Lung (tissue), 11 donors: ENCODE measurements at regions not wholly inside any gene's neighbourhood (a gene's known extent, or its start where the extent isn't known, plus 50 kb on each side); places are given as distances from the start of the nearest gene placed in this dataset.

Experiments used
- ATAC-seq: fragments of 200-7000 bp; cut with Tn5 transposase; one replicate; pipeline ENCODE4 v1.9.1; 2020; ENCODE audit warnings: moderate number of reproducible peaks; ENCODE audit not compliant: insufficient read depth, low FRiP score
- DNase-seq, 3 donors: peaks; one replicate each; pipeline ENCODE4 v3.0.0-alpha.2; 2013 to 2017
- H3K27ac ChIP-seq, 2 donors: one replicate each; pipeline ENCODE4 v1.5.1; 2013; ENCODE audit warnings: mild to moderate bottlenecking in 2 of 2, moderate library complexity in 2 of 2, control low read depth in 1 of 2, inconsistent platforms in 1 of 2, low read depth in 1 of 2, low read length in 1 of 2
- H3K27me3 ChIP-seq, 3 donors: one replicate each; pipeline ENCODE4 v1.5.1; 2013; ENCODE audit warnings: low read length in 2 of 3; ENCODE audit not compliant: control insufficient read depth in 3 of 3, insufficient read depth in 3 of 3
- H3K36me3 ChIP-seq, 4 donors: one replicate each; pipeline ENCODE4 v1.5.1; 2013; ENCODE audit warnings: low read length in 4 of 4, mild to moderate bottlenecking in 1 of 4, moderate library complexity in 1 of 4; ENCODE audit not compliant: control insufficient read depth in 4 of 4, insufficient read depth in 4 of 4
- H3K4me1 ChIP-seq, 5 donors: one replicate each; pipeline ENCODE4 v1.5.1; 2013; ENCODE audit warnings: low read length in 5 of 5, mild to moderate bottlenecking in 2 of 5, moderate library complexity in 1 of 5; ENCODE audit not compliant: control insufficient read depth in 5 of 5, insufficient read depth in 5 of 5
- H3K4me3 ChIP-seq: one replicate; pipeline ENCODE4 v1.5.1; 2013; ENCODE audit warnings: mild to moderate bottlenecking, control low read depth, moderate library complexity
- H3K9ac ChIP-seq, 2 donors: one replicate each; pipeline ENCODE4 v1.5.1; 2013; ENCODE audit warnings: low read length in 2 of 2, control low read depth in 1 of 2; ENCODE audit not compliant: insufficient read depth in 1 of 2
- H3K9me3 ChIP-seq, 4 donors: one replicate each; pipeline ENCODE4 v1.5.1; 2013; ENCODE audit warnings: low read length in 3 of 4, mild to moderate bottlenecking in 1 of 4, moderate library complexity in 1 of 4; ENCODE audit not compliant: control insufficient read depth in 4 of 4, insufficient read depth in 3 of 4
- WGBS, 2 donors: extraction: QIAGEN DNeasy Blood & Tissue Kit; methylation state at CpG; one replicate each; pipeline ENCODE4 v1.1.7; 2013; 5-methylcytosine and 5-hydroxymethylcytosine counted together
- TF ChIP-seq, protein P1 (sequence below): IDR thresholded peaks from 2 replicates; pipeline ENCODE4 v1.5.1; 2012; ENCODE audit warnings: mild to moderate bottlenecking; ENCODE audit errors: control extremely low read depth, extremely low read depth
- donor health status: control.
- donor health status: control.
- donor health status: Bipolar disorder and iron deficiency.
- donor health status: healthy.
- donor health status: DM: yes; HTN: yes; CAD: no.

GRCh38 chrX:81556880-81557279 lies 355.0 kb downstream of the SH3BGRL start:
- Histone ChIP-seq H3K4me1 (no peaks in the 10 kb centered on the region), H3K4me3 (no peak overlapping the region), H3K27me3 (no peaks in the 10 kb centered on the region), H3K27ac (no peak overlapping the region), H3K9ac (no peak overlapping the region), H3K36me3 (no peaks in the 10 kb centered on the region), H3K9me3 (peaks cover 0 to 3% (median 0%) of the 10 kb centered on the region in 4 donors)
- TF ChIP-seq, protein P1, sequence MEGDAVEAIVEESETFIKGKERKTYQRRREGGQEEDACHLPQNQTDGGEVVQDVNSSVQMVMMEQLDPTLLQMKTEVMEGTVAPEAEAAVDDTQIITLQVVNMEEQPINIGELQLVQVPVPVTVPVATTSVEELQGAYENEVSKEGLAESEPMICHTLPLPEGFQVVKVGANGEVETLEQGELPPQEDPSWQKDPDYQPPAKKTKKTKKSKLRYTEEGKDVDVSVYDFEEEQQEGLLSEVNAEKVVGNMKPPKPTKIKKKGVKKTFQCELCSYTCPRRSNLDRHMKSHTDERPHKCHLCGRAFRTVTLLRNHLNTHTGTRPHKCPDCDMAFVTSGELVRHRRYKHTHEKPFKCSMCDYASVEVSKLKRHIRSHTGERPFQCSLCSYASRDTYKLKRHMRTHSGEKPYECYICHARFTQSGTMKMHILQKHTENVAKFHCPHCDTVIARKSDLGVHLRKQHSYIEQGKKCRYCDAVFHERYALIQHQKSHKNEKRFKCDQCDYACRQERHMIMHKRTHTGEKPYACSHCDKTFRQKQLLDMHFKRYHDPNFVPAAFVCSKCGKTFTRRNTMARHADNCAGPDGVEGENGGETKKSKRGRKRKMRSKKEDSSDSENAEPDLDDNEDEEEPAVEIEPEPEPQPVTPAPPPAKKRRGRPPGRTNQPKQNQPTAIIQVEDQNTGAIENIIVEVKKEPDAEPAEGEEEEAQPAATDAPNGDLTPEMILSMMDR = no peak
- ATAC-seq (no peak), DNase-seq (no peak)
- WGBS, 2 donors = 93 to 97% methylated on average over 4 of the region's 4 CpGs

DNA sequence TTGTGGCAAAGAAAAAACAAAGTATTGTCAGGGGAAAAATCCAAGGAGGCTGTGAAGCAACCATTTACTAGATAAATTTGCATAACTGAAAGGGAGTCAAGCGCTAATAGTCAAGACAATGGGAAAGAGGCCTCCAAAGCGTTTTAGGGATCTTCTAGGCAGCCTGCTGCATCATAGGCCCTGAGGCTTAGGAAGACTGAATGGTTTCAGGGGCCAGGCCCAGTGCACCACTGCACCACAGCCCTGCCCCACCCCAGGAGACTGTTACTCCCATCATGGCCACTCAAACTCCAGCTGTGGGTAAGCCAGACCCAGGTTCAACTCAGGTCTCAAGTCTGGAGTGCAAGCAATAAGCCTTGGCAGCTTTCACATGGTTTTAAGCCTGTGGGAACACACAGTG lies 362.9 kb downstream of the SH3BGRL start:
- no peaks in the 10 kb centered on the region for H3K4me1 ChIP-seq
- no peak for ATAC-seq
- no peak overlapping the region for H3K4me3 ChIP-seq
- DNase-seq = no peak
- no peak overlapping the region for H3K9ac ChIP-seq
- H3K36me3 ChIP-seq = no peaks in the 10 kb centered on the region
- H3K27ac ChIP-seq = no peak overlapping the region
- peaks cover 0 to 7% (median 0%) of the 10 kb centered on the region in 4 donors for H3K9me3 ChIP-seq
- H3K27me3 ChIP-seq = no peaks in the 10 kb centered on the region
- TF ChIP-seq, protein P1 = no peak
- WGBS, 2 donors = 46 to 74% methylated on average over 2 of the region's 2 CpGs

DNA sequence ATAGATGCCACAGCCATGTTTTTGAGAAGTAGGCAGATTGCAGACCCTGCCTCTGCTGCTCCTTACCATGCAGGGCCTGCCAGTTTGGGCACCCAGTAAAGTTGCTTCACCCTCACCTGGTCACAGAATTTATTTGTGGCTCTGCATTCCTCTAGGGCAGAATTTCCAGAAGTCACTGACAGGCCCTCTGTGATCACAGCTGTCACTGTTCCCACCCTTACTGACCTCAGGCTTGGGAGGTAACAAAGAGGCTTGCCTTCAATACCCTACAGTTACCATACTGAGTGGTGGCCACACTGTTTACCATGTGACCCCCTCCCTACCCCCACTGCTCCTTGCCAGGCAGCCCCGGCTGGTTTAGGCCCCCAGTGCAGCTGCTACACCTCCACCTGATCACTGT lies 375.1 kb downstream of the SH3BGRL start:
- no peak overlapping the region for H3K9ac ChIP-seq
- no peak overlapping the region for H3K4me3 ChIP-seq
- H3K27me3 ChIP-seq = no peaks in the 10 kb centered on the region
- H3K9me3 ChIP-seq = peaks cover 0 to 1% (median 0%) of the 10 kb centered on the region in 4 donors
- ATAC-seq = no peak
- 59 to 78% methylated on average over 1 of the region's 1 CpG for WGBS, 2 donors
- H3K36me3 ChIP-seq = no peaks in the 10 kb centered on the region
- TF ChIP-seq, protein P1 = no peak
- DNase-seq = no peak
- no peaks in the 10 kb centered on the region for H3K4me1 ChIP-seq
- H3K27ac ChIP-seq = no peak overlapping the region

DNA sequence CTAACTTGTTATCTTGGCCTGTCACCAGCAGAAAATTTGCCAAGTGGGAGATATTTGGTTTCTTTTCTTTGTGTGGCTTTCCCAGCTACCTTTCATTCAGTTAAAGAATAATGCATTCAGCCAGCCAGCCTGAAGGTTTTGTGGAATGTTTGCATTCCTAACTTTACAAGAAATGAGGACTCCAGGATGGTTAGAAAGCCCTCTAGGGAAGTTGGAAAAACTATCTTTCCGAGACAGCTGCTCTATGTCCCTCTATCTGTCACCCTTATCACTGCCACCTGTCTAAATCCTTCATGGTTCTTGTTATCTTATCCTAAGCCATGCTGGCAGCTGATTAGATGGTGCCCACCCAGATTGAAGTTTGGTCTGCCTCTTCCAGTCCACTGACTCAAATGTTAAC lies 384.2 kb downstream of the SH3BGRL start:
- no peak for DNase-seq
- no peaks in the 10 kb centered on the region for H3K4me1 ChIP-seq
- TF ChIP-seq, protein P1 = no peak
- no peak overlapping the region for H3K4me3 ChIP-seq
- ATAC-seq = no peak
- H3K9ac ChIP-seq = no peak overlapping the region
- WGBS, 2 donors = 29 to 64% methylated on average over 1 of the region's 1 CpG
- H3K27me3 ChIP-seq = no peaks in the 10 kb centered on the region
- H3K9me3 ChIP-seq = no peaks in the 10 kb centered on the region
- H3K27ac ChIP-seq = no peak overlapping the region
- H3K36me3 ChIP-seq = no peaks in the 10 kb centered on the region
